ENCODE measurements at regions not wholly inside any gene's neighbourhood (a gene's known extent, or its start where the extent isn't known, plus 50 kb on each side); places are given as distances from the start of the nearest gene placed in this dataset.

DNA sequence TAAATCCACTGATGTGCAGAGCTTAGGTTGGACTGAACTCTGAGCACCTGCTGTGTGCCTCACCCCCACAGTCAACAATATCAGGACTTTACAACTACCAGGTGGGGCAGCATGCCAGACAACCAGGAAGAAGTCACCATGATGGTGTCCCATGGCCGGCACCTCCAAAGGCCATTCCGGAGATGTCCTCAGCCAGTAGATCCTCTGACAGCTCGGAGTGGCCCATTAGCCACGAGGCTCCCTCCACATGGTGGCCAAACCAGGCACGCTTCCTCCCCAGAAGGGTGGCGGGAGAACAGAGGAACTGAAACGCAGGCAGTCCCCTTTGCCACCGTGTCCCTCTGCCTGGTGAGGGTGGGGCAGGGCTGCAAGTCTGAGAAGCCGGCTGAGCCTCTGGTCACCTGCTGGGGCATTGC lies 390.0 kb downstream of the TNS3 start:
- TF ChIP-seq CTCF (IDR thresholded peaks at IDR 0.05), result no peak
- no peak for TF ChIP-seq EZH2phosphoT487 (IDR thresholded peaks at IDR 0.05)
